ENCODE measurements at regions not wholly inside any gene's neighbourhood (a gene's known extent, or its start where the extent isn't known, plus 50 kb on each side); places are given as distances from the start of the nearest gene placed in this dataset.

GRCh38 chr11:25890626-25891260, 441.2 kb upstream of the ANO3 start:
- DNase-seq (ENCODE audit: low spot score): no peak

- no peak for DNase-seq (ENCODE audit: low spot score)
Measured at GRCh38 chr11:25891960-25892359, 440.0 kb upstream of the ANO3 start.

- no peak for DNase-seq (ENCODE audit: low spot score)
Measured at GRCh38 chr11:25899617-25900160, 432.2 kb upstream of the ANO3 start.

GRCh38 chr11:25900814-25901213, 431.1 kb upstream of the ANO3 start:
- no peak for DNase-seq (ENCODE audit: low spot score)

GRCh38 chr11:25901415-25901814, 430.5 kb upstream of the ANO3 start:
- no peak for DNase-seq (ENCODE audit: low spot score)

GRCh38 chr11:25902476-25902875, 429.5 kb upstream of the ANO3 start:
- no peak for DNase-seq (ENCODE audit: low spot score)

GRCh38 chr11:25908726-25909125, 423.2 kb upstream of the ANO3 start:
- no peak for DNase-seq (ENCODE audit: low spot score)

- no peak for DNase-seq (ENCODE audit: low spot score)
Measured at GRCh38 chr11:25910086-25910485, 421.8 kb upstream of the ANO3 start.

GRCh38 chr11:25920356-25920755, 411.6 kb upstream of the ANO3 start:
- no peak for DNase-seq (ENCODE audit: low spot score)

GRCh38 chr11:25924586-25924985, 407.3 kb upstream of the ANO3 start:
- DNase-seq (ENCODE audit: low spot score): no peak

GRCh38 chr11:25925359-25925758, 406.6 kb upstream of the ANO3 start:
- no peak for DNase-seq (ENCODE audit: low spot score)

GRCh38 chr11:25927411-25927953, 404.4 kb upstream of the ANO3 start:
- no peak for DNase-seq (ENCODE audit: low spot score)

GRCh38 chr11:25928076-25928475, 403.9 kb upstream of the ANO3 start:
- no peak for DNase-seq (ENCODE audit: low spot score)

GRCh38 chr11:25938952-25939351, 393.0 kb upstream of the ANO3 start:
- DNase-seq (ENCODE audit: low spot score): peak; percentile 26

- no peak for DNase-seq (ENCODE audit: low spot score)
Measured at GRCh38 chr11:25939691-25940090, 392.2 kb upstream of the ANO3 start.

GRCh38 chr11:25941353-25941752, 390.6 kb upstream of the ANO3 start:
- no peak for DNase-seq (ENCODE audit: low spot score)

GRCh38 chr11:25943031-25943430, 388.9 kb upstream of the ANO3 start:
- no peak for DNase-seq (ENCODE audit: low spot score)

GRCh38 chr11:25943777-25944661, 387.9 kb upstream of the ANO3 start:
- DNase-seq (ENCODE audit: low spot score): no peak

- no peak for DNase-seq (ENCODE audit: low spot score)
Measured at GRCh38 chr11:25949918-25950317, 382.0 kb upstream of the ANO3 start.

- no peak for DNase-seq (ENCODE audit: low spot score)
Measured at GRCh38 chr11:25953006-25953405, 378.9 kb upstream of the ANO3 start.

GRCh38 chr11:25958045-25958444, 373.9 kb upstream of the ANO3 start:
- no peak for DNase-seq (ENCODE audit: low spot score)

- no peak for DNase-seq (ENCODE audit: low spot score)
Measured at GRCh38 chr11:25961539-25961938, 370.4 kb upstream of the ANO3 start.

All from iPS-NIHi11 (cell line).